Astrocyte (in vitro differentiated cells and primary cell): ENCODE measurements at regions not wholly inside any gene's neighbourhood (a gene's known extent, or its start where the extent isn't known, plus 50 kb on each side); places are given as distances from the start of the nearest gene placed in this dataset.

Experiments
- DNase-seq: peaks from one replicate; pipeline ENCODE4 v3.0.0-alpha.2; 2010; ENCODE audit warnings: low read depth
- FAIRE-seq: peaks from 2 replicates; lab custom pipeline; 2011; peaks lifted over from hg19 to GRCh38; lab: Jason Lieb, UNC
- H2AFZ ChIP-seq: 2 replicates; pipeline ENCODE4 v1.6.0; 2012; ENCODE audit warnings: low read depth, low read length, inconsistent platforms
- H3K27ac ChIP-seq: 2 replicates; pipeline ENCODE4 v1.5.1; 2011; ENCODE audit warnings: low read depth, low read length, inconsistent platforms
- H3K27me3 ChIP-seq: 2 replicates; pipeline ENCODE4 v1.6.0; 2011; ENCODE audit warnings: low read length, inconsistent platforms; ENCODE audit not compliant: insufficient read depth
- H3K36me3 ChIP-seq: 2 replicates; pipeline ENCODE4 v1.5.1; 2011; ENCODE audit warnings: low read length, inconsistent platforms; ENCODE audit not compliant: insufficient read depth
- H3K4me1 ChIP-seq: 2 replicates; pipeline ENCODE4 v1.5.1; 2011; ENCODE audit warnings: low read length, inconsistent platforms; ENCODE audit not compliant: insufficient read depth
- H3K4me2 ChIP-seq: 2 replicates; pipeline ENCODE4 v1.6.0; 2012; ENCODE audit warnings: low read length, inconsistent platforms
- H3K4me3 ChIP-seq: 2 replicates; pipeline ENCODE4 v1.5.1; 2011; ENCODE audit warnings: low read depth, mild to moderate bottlenecking, low read length, inconsistent platforms; ENCODE audit not compliant: insufficient read depth
- H3K79me2 ChIP-seq: 2 replicates; pipeline ENCODE4 v1.6.0; 2012; ENCODE audit warnings: mild to moderate bottlenecking, low read length, inconsistent platforms; ENCODE audit not compliant: insufficient read depth
- H3K9ac ChIP-seq: 2 replicates; pipeline ENCODE4 v1.6.0; 2012; ENCODE audit warnings: mild to moderate bottlenecking, low read length, inconsistent platforms
- H3K9me3 ChIP-seq: 2 replicates; pipeline ENCODE4 v1.5.1; 2012; ENCODE audit warnings: low read depth, mild to moderate bottlenecking, low read length, inconsistent platforms; ENCODE audit not compliant: insufficient read depth
- H4K20me1 ChIP-seq: 2 replicates; pipeline ENCODE4 v1.6.0; 2012; ENCODE audit warnings: low read length, inconsistent platforms; ENCODE audit not compliant: insufficient read depth
- H3K27ac Mint-ChIP-seq: one replicate; pipeline ENCODE4 v1.8.0; 2021; ENCODE audit warnings: mild to moderate bottlenecking, mixed read lengths; ENCODE audit not compliant: unreplicated experiment
- H3K27me3 Mint-ChIP-seq: one replicate; pipeline ENCODE4 v1.8.0; 2021; ENCODE audit warnings: low read depth, mixed read lengths; ENCODE audit not compliant: unreplicated experiment
- H3K36me3 Mint-ChIP-seq: one replicate; pipeline ENCODE4 v1.8.0; 2021; ENCODE audit warnings: low read depth, mixed read lengths; ENCODE audit not compliant: unreplicated experiment
- H3K4me1 Mint-ChIP-seq: one replicate; pipeline ENCODE4 v1.8.0; 2021; ENCODE audit warnings: low read depth, mixed read lengths; ENCODE audit not compliant: unreplicated experiment
- H3K4me3 Mint-ChIP-seq: one replicate; pipeline ENCODE4 v1.8.0; 2021; ENCODE audit warnings: mild to moderate bottlenecking, moderate library complexity, mixed read lengths; ENCODE audit not compliant: unreplicated experiment
- H3K9me3 Mint-ChIP-seq: one replicate; pipeline ENCODE4 v1.8.0; 2021; ENCODE audit warnings: mild to moderate bottlenecking, mixed read lengths; ENCODE audit not compliant: unreplicated experiment
- CTCF ChIP-seq: IDR thresholded peaks from 2 replicates; pipeline ENCODE4 v1.5.1; 2011; ENCODE audit warnings: low read depth, mild to moderate bottlenecking, inconsistent platforms, low read length, moderate library complexity; ENCODE audit not compliant: insufficient read depth
- EZH2 ChIP-seq: IDR thresholded peaks from 2 replicates; pipeline ENCODE4 v1.6.1; 2012; ENCODE audit warnings: mild to moderate bottlenecking, low read length, inconsistent platforms; ENCODE audit not compliant: insufficient read depth

- H3K4me1 Mint-ChIP-seq, result peaks cover 3% of the 10 kb centered on the region
- Histone ChIP-seq H3K4me3 (no peak overlapping the region), H3K4me1 (no peaks in the 10 kb centered on the region), H4K20me1 (no peaks in the 10 kb centered on the region), H3K9ac (no peak overlapping the region), H3K79me2 (no peaks in the 10 kb centered on the region), H3K4me2 (no peak overlapping the region), H3K36me3 (no peaks in the 10 kb centered on the region), H3K9me3 (no peaks in the 10 kb centered on the region), H2AFZ (no peak overlapping the region), H3K27me3 (no peaks in the 10 kb centered on the region), H3K27ac (no peak overlapping the region)
- no peaks in the 10 kb centered on the region for H3K9me3 Mint-ChIP-seq
- FAIRE-seq (no peak), DNase-seq (no peak)
- H3K27ac Mint-ChIP-seq, result no peak overlapping the region
- no peak overlapping the region for H3K4me3 Mint-ChIP-seq
- no peak for TF ChIP-seq CTCF
- no peak for TF ChIP-seq EZH2
- H3K36me3 Mint-ChIP-seq, result no peaks in the 10 kb centered on the region
- no peaks in the 10 kb centered on the region for H3K27me3 Mint-ChIP-seq
Measured at GRCh38 chr11:21931436-21932101, 261.3 kb upstream of the ANO5 start.

GRCh38 chr11:21933095-21933494 is 259.8 kb upstream of the ANO5 start:
- DNase-seq, result no peak
- Histone ChIP-seq H3K27me3 (no peaks in the 10 kb centered on the region), H3K9me3 (no peaks in the 10 kb centered on the region), H3K9ac (no peak overlapping the region), H3K79me2 (no peaks in the 10 kb centered on the region), H3K4me1 (no peaks in the 10 kb centered on the region), H3K4me3 (no peak overlapping the region), H3K27ac (no peak overlapping the region), H4K20me1 (no peaks in the 10 kb centered on the region), H3K36me3 (no peaks in the 10 kb centered on the region), H3K4me2 (no peak overlapping the region), H2AFZ (no peak overlapping the region)
- no peak for FAIRE-seq
- no peaks in the 10 kb centered on the region for H3K27me3 Mint-ChIP-seq
- peaks cover 3% of the 10 kb centered on the region for H3K4me1 Mint-ChIP-seq
- H3K4me3 Mint-ChIP-seq, result no peak overlapping the region
- no peaks in the 10 kb centered on the region for H3K9me3 Mint-ChIP-seq
- no peaks in the 10 kb centered on the region for H3K36me3 Mint-ChIP-seq
- TF ChIP-seq EZH2 (no peak), CTCF (peak; percentile 29)
- no peak overlapping the region for H3K27ac Mint-ChIP-seq

DNA sequence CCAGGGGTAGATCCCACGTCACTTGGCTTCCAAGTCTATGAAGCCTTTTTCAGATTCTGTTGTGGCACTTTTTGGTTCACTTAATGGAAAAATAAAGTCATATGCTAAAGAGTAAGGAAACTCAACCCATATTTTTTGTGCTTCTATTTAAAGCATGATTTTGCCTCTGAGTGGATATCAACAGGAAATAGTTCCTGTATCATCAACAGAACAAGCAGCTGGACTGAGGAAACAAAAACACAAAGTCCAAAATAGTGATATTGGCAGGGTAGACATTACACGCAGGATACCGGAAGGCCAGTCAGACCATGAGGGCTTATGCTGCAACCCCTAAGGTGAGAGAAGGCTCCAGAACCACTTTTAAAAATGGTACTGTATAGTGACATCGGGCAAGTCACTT is 248.3 kb upstream of the ANO5 start:
- no peaks in the 10 kb centered on the region for H4K20me1 ChIP-seq
- Mint-ChIP-seq H3K4me1 (no peaks in the 10 kb centered on the region), H3K36me3 (no peaks in the 10 kb centered on the region), H3K4me3 (no peak overlapping the region), H3K27ac (no peak overlapping the region), H3K27me3 (no peaks in the 10 kb centered on the region), H3K9me3 (no peaks in the 10 kb centered on the region)
- H3K27ac ChIP-seq, result no peak overlapping the region
- H3K27me3 ChIP-seq, result no peaks in the 10 kb centered on the region
- no peaks in the 10 kb centered on the region for H3K79me2 ChIP-seq
- TF ChIP-seq CTCF, result no peak
- TF ChIP-seq EZH2, result no peak
- H3K4me2 ChIP-seq, result no peak overlapping the region
- H2AFZ ChIP-seq, result no peak overlapping the region
- no peaks in the 10 kb centered on the region for H3K36me3 ChIP-seq
- FAIRE-seq (no peak), DNase-seq (no peak)
- H3K4me3 ChIP-seq, result no peak overlapping the region
- H3K9ac ChIP-seq, result no peak overlapping the region
- no peaks in the 10 kb centered on the region for H3K4me1 ChIP-seq
- H3K9me3 ChIP-seq, result no peaks in the 10 kb centered on the region
